Keratinocyte (primary cell): ENCODE measurements at regions not wholly inside any gene's neighbourhood (a gene's known extent, or its start where the extent isn't known, plus 50 kb on each side); places are given as distances from the start of the nearest gene placed in this dataset.

ENCODE experiments used
- CTCF ChIP-seq, 3 experiments: IDR thresholded peaks in 1 of 3; conservative IDR thresholded peaks in 1 of 3; optimal IDR thresholded peaks in 1 of 3; 2 replicates in 2 of 3; 3 replicates in 1 of 3; pipeline versions ENCODE3 to v1.5.1; 2011; ENCODE audit warnings: low read length in 3 of 3, mild to moderate bottlenecking in 3 of 3, moderate library complexity in 2 of 3, control low read depth in 1 of 3, inconsistent platforms in 1 of 3; ENCODE audit not compliant: insufficient read depth in 2 of 3; ENCODE audit errors: extremely low read depth in 1 of 3
- EZH2 ChIP-seq: IDR thresholded peaks from one replicate; pipeline ENCODE4 v1.6.1; 2012; ENCODE audit warnings: inconsistent platforms, mild to moderate bottlenecking, low read length, moderate library complexity

- TF ChIP-seq CTCF (optimal IDR thresholded peaks at IDR 0.05 in 1 of 3, IDR thresholded peaks at IDR 0.05 in 1 of 3, conservative IDR thresholded peaks at IDR 0.05 in 1 of 3; ENCODE audit: extremely low read depth in 1 of 3, insufficient read depth in 2 of 3, low read length in 3 of 3) (no peak), EZH2 (no peak)
Observed at GRCh38 chr9:107210775-107211174, 72.3 kb upstream of the RAD23B start.
